HG03108 (cell line): ENCODE measurements at regions not wholly inside any gene's neighbourhood (a gene's known extent, or its start where the extent isn't known, plus 50 kb on each side); places are given as distances from the start of the nearest gene placed in this dataset.
"Not testable (repeated sequence)": the region's sequence is repeated elsewhere in the genome, so short reads cannot be mapped to it uniquely, and the experiment has no call there.

ENCODE experiments used
- ATAC-seq: cut with Tn5 transposase; IDR thresholded peaks from one replicate; pipeline ENCODE4 v1.9.1; 2021; ENCODE audit warnings: moderate library complexity; ENCODE audit not compliant: unreplicated experiment

- no peak for ATAC-seq
These were observed 170.4 kb downstream of the PTPRC start for GRCh38 chr1:198809247-198809646.

DNA sequence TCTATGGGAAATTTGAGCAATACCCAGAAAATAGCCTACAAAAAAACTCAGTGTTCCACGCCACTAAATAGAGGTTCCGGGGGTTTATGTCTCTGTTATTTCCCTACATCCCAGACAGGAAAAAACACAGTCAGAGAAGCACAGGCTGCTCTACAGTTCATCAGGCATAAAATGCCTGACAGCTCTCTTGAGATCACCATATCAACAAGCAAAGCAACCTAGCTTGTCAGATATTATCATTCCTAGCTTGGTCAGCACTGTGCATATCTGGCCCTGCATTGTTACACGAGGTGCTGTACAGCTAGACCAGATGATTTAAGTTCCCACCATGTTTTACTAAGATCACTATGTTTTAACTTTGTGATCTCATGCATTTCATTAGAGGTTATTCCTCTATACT, 172.6 kb downstream of the PTPRC start:
- ATAC-seq = no peak

- no peak for ATAC-seq
These were observed 184.8 kb downstream of the PTPRC start for GRCh38 chr1:198823626-198824025.

- no peak for ATAC-seq
These were observed 186.4 kb downstream of the PTPRC start for GRCh38 chr1:198825254-198825653.

GRCh38 chr1:198829356-198829755, 190.5 kb downstream of the PTPRC start:
- ATAC-seq = no peak

DNA sequence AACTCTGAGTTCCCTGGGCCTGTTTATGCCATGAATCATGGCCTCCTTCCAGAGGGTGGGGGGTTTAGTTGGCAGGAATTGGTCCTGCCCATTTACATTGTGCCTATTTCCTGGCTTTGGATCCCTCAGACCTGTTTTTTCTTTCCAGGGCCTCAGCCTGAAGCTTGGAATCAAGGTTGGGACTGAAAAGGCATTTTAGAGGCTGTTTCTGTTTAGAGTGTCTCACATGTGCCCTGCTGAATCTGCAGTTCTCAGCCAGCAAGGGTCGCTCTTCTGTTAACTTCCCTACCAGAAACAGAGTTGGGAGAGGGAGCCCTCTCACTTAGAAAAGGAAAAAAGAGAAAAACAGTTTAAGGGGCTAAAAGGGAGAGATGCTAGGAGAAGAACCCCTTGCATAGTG, 191.1 kb downstream of the PTPRC start:
- ATAC-seq = no peak

- no peak for ATAC-seq
These were observed 191.6 kb downstream of the PTPRC start for GRCh38 chr1:198830412-198830811.

- no peak for ATAC-seq
These were observed 195.1 kb downstream of the PTPRC start for GRCh38 chr1:198833706-198834503.

- no peak for ATAC-seq
These were observed 198.6 kb downstream of the PTPRC start for GRCh38 chr1:198837278-198838021.

DNA sequence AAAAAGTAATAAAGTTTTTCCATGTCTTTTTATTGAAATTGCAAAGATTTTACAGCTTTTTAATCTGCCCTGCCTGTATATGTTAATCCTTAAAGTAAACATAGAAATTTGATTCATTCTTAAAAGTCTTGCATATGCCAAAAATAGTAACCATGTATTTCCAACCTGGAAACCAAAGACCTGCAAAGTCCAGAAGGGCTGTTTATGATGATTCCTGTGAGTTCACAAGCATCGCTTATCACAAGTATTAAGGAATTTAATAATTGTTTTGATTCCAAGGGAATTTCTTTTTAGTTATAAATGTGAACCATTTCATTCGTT, 199.1 kb downstream of the PTPRC start:
- ATAC-seq = no peak

DNA sequence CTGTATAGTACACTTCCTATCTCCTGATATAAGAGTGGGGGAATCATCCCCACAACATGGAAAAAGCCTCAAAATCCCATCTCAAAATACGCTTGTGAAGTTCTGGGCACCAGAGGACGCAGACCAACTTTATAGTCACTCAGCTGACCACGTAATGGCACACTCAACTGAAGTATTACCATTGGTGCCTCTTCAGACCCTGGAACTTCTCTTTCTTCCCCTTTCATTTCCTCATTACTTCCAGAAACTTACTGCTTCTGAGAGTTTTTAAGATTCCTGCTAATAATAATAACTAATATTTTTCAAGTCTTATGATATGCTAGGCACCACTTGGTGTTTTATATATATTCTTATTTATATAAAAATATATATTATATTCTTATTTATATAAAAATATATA, 202.6 kb downstream of the PTPRC start:
- ATAC-seq = no peak

DNA sequence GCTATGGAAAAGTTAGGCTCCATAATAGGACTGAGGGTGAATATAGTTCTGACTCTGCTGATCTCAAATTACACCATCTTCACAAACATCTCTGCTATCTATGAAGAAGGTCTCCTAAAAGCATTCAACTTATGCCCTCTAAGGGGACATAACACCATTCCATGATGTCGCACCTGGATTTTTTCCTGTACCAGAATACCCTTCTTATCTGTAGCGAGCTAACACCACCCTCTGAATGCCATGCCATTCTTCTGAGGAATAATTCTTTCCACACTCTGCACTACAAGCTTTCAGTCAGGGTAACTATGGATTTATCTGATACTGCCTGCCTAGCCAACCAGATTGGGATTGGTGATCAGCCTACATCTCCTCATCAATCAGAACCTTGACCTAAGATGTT, 203.8 kb downstream of the PTPRC start:
- ATAC-seq = no peak

GRCh38 chr1:198845271-198845670, 206.4 kb downstream of the PTPRC start:
- no peak for ATAC-seq

- no peak for ATAC-seq
These were observed 207.0 kb downstream of the PTPRC start for GRCh38 chr1:198845851-198846250.

- ATAC-seq = no peak
These were observed 207.7 kb downstream of the PTPRC start for GRCh38 chr1:198846556-198846955.

GRCh38 chr1:198848206-198848605, 209.4 kb downstream of the PTPRC start:
- no peak for ATAC-seq

GRCh38 chr1:198848649-198849048, 209.8 kb downstream of the PTPRC start:
- ATAC-seq = no peak

DNA sequence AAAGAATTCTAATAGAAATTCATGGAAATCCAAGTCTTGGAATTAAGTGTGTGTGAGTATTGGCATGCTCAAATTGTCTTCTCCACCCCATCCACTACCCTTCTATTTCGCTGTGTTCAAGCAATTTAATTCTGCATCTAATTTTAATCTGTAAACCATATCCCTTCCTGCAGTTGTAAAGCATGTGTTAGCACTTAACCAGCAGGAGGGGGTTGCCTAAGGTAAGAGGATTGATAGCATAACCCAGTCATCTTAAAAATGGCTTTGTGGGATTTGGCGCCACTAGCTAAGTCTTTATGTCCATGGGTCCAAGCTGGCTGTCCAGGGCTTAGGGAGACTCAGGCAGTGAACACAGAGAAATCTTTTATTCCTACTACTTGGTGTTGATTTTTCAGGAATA, 210.3 kb downstream of the PTPRC start:
- ATAC-seq = no peak

GRCh38 chr1:198850196-198850595, 211.4 kb downstream of the PTPRC start:
- no peak for ATAC-seq

DNA sequence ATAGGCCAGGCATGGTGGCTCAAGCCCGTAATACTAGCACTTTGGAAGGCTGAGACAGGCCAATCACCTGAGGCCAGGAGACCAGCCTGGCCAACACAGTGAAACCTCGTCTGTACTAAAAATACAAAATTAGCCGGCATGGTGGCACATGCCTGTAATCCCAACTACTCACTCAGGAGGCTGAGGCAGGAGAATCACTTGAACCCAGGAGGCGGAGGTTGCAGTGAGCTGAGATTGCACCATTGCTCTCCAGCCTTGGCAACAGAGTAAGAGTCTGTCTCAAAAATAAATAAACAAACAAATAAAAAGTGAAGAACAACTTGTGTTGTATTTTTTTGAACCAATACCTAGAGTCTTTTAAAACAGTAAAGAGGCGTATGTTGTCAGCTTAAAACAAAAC, 212.1 kb downstream of the PTPRC start:
- ATAC-seq = not testable (repeated sequence)

- ATAC-seq = no peak
These were observed 217.8 kb downstream of the PTPRC start for GRCh38 chr1:198856601-198857000.

DNA sequence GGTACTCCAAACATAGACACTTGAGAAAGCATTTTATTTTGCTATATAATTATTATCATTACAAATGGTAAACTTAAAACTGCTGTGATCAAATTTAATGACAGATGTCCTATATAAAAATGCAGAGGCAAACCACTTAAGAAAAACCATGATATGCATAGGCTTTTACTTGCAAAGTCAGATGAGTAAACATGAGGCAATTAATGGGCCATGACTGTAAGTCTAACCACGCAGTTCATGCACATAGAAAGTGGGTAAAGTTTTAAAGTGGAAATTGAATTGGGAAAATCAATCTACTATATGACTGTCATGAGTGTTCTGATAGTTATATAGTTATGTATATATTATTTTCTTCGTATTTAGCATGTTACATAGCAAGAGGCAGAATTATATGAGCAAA, 219.2 kb downstream of the PTPRC start:
- no peak for ATAC-seq

- ATAC-seq = no peak
These were observed 221.5 kb downstream of the PTPRC start for GRCh38 chr1:198860371-198860770.
